HG03159 (cell line): ENCODE measurements at regions not wholly inside any gene's neighbourhood (a gene's known extent, or its start where the extent isn't known, plus 50 kb on each side); places are given as distances from the start of the nearest gene placed in this dataset.
"Not testable (repeated sequence)": the region's sequence is repeated elsewhere in the genome, so short reads cannot be mapped to it uniquely, and the experiment has no call there.

Experiments
- ATAC-seq: cut with Tn5 transposase; IDR thresholded peaks from one replicate; pipeline ENCODE4 v1.9.1; 2021; ENCODE audit warnings: mild to moderate bottlenecking, moderate library complexity; ENCODE audit not compliant: unreplicated experiment

GRCh38 chr17:70687421-70687820 is 518.1 kb downstream of the KCNJ2 start:
- ATAC-seq = no peak

- ATAC-seq = no peak
Observed at GRCh38 chr17:70691150-70691549, 521.8 kb downstream of the KCNJ2 start.

GRCh38 chr17:70699408-70699807 is 530.1 kb downstream of the KCNJ2 start:
- ATAC-seq = no peak

GRCh38 chr17:70702683-70703255 is 533.4 kb downstream of the KCNJ2 start:
- ATAC-seq = no peak

- no peak for ATAC-seq
Observed at GRCh38 chr17:70709596-70709995, 540.3 kb downstream of the KCNJ2 start.

- no peak for ATAC-seq
Observed at GRCh38 chr17:70713694-70714093, 544.4 kb downstream of the KCNJ2 start.

GRCh38 chr17:70716551-70716950 is 547.2 kb downstream of the KCNJ2 start:
- no peak for ATAC-seq

- no peak for ATAC-seq
Observed at GRCh38 chr17:70717042-70717441, 547.7 kb downstream of the KCNJ2 start.

- no peak for ATAC-seq
Observed at GRCh38 chr17:70736375-70736957, 567.1 kb downstream of the KCNJ2 start.

- ATAC-seq = no peak
Observed at GRCh38 chr17:70739065-70739464, 569.7 kb downstream of the KCNJ2 start.

GRCh38 chr17:70746574-70746973 is 577.2 kb downstream of the KCNJ2 start:
- not testable (repeated sequence) for ATAC-seq

GRCh38 chr17:70750983-70751382 is 581.7 kb downstream of the KCNJ2 start:
- no peak for ATAC-seq

- not testable (repeated sequence) for ATAC-seq
Observed at GRCh38 chr17:70752461-70752860, 583.1 kb downstream of the KCNJ2 start.

GRCh38 chr17:70752966-70753467 is 583.7 kb downstream of the KCNJ2 start:
- ATAC-seq = no peak

- no peak for ATAC-seq
Observed at GRCh38 chr17:70763018-70763417, 593.7 kb downstream of the KCNJ2 start.

GRCh38 chr17:70767102-70767701 is 597.9 kb downstream of the KCNJ2 start:
- ATAC-seq = no peak

- ATAC-seq = no peak
Observed at GRCh38 chr17:70769956-70770355, 600.6 kb downstream of the KCNJ2 start.

GRCh38 chr17:70771804-70772386 is 602.6 kb downstream of the KCNJ2 start:
- no peak for ATAC-seq

- no peak for ATAC-seq
Observed at GRCh38 chr17:70772761-70773160, 603.4 kb downstream of the KCNJ2 start.

- no peak for ATAC-seq
Observed at GRCh38 chr17:70773258-70773657, 603.9 kb downstream of the KCNJ2 start.

- ATAC-seq = no peak
Observed at GRCh38 chr17:70774339-70775117, 605.2 kb downstream of the KCNJ2 start.
